ENCODE measurements at regions not wholly inside any gene's neighbourhood (a gene's known extent, or its start where the extent isn't known, plus 50 kb on each side); places are given as distances from the start of the nearest gene placed in this dataset.
"Not testable (repeated sequence)": the region's sequence is repeated elsewhere in the genome, so short reads cannot be mapped to it uniquely, and the experiment has no call there.

- Histone ChIP-seq H3K9me3 (ENCODE audit: low read depth) (no peaks in the 10 kb centered on the region), H3K4me3 (no peak overlapping the region), H3K27me3 (no peaks in the 10 kb centered on the region), H3K4me1 (ENCODE audit: low read depth) (peaks cover 49% of the 10 kb centered on the region), H3K27ac (no peak overlapping the region), H3K36me3 (no peaks in the 10 kb centered on the region)
- no peak for TF ChIP-seq CTCF (IDR thresholded peaks at IDR 0.05; ENCODE audit: low read depth, low read length)
- DNase-seq (ENCODE audit: low read depth in 1 of 2, low spot score in 1 of 2): no peak
These were observed 183.7 kb downstream of the RPS24 start for GRCh38 chr10:78217336-78217735.

GRCh38 chr10:78218798-78219490 is 185.3 kb downstream of the RPS24 start:
- H3K27ac ChIP-seq: no peak overlapping the region
- no peak for TF ChIP-seq CTCF (IDR thresholded peaks at IDR 0.05; ENCODE audit: low read depth, low read length)

GRCh38 chr10:78219568-78219967 is 185.9 kb downstream of the RPS24 start:
- H3K9me3 ChIP-seq (ENCODE audit: low read depth): not testable (repeated sequence)

More at GRCh38 chr10:78218798-78219490, 185.3 kb downstream of the RPS24 start:
- Histone ChIP-seq H3K4me3 (no peak overlapping the region), H3K9me3 (ENCODE audit: low read depth) (no peaks in the 10 kb centered on the region), H3K36me3 (no peaks in the 10 kb centered on the region), H3K4me1 (ENCODE audit: low read depth) (peaks cover 39% of the 10 kb centered on the region), H3K27me3 (no peaks in the 10 kb centered on the region)
- DNase-seq (ENCODE audit: low read depth in 1 of 2, low spot score in 1 of 2): no peak

GRCh38 chr10:78220781-78221180 is 187.1 kb downstream of the RPS24 start:
- DNase-seq (ENCODE audit: low read depth in 1 of 2, low spot score in 1 of 2): no peak
- Histone ChIP-seq H3K27ac (no peak overlapping the region), H3K27me3 (no peaks in the 10 kb centered on the region)

More at GRCh38 chr10:78219568-78219967, 185.9 kb downstream of the RPS24 start:
- not testable (repeated sequence) for H3K4me3 ChIP-seq; H3K36me3 ChIP-seq; DNase-seq (ENCODE audit: low read depth in 1 of 2, low spot score in 1 of 2); H3K27ac ChIP-seq; H3K27me3 ChIP-seq
- H3K4me1 ChIP-seq (ENCODE audit: low read depth): peaks cover 39% of the 10 kb centered on the region

GRCh38 chr10:78222096-78222790 is 188.6 kb downstream of the RPS24 start:
- Histone ChIP-seq H3K9me3 (ENCODE audit: low read depth) (no peaks in the 10 kb centered on the region), H3K4me3 (no peak overlapping the region), H3K36me3 (no peaks in the 10 kb centered on the region), H3K27me3 (no peaks in the 10 kb centered on the region), H3K27ac (no peak overlapping the region), H3K4me1 (ENCODE audit: low read depth) (peaks cover 15% of the 10 kb centered on the region)
- DNase-seq (ENCODE audit: low read depth in 1 of 2, low spot score in 1 of 2): no peak
- no peak for TF ChIP-seq CTCF (IDR thresholded peaks at IDR 0.05; ENCODE audit: low read depth, low read length)

More at GRCh38 chr10:78220781-78221180, 187.1 kb downstream of the RPS24 start:
- Histone ChIP-seq H3K4me3 (no peak overlapping the region), H3K4me1 (ENCODE audit: low read depth) (peaks cover 29% of the 10 kb centered on the region), H3K36me3 (no peaks in the 10 kb centered on the region), H3K9me3 (ENCODE audit: low read depth) (no peaks in the 10 kb centered on the region)
- no peak for TF ChIP-seq CTCF (IDR thresholded peaks at IDR 0.05; ENCODE audit: low read depth, low read length)

- H3K36me3 ChIP-seq: no peaks in the 10 kb centered on the region
- H3K4me3 ChIP-seq: no peak overlapping the region
- no peak for DNase-seq (ENCODE audit: low read depth in 1 of 2, low spot score in 1 of 2)
- no peak overlapping the region for H3K27ac ChIP-seq
- H3K4me1 ChIP-seq (ENCODE audit: low read depth): peaks cover 6% of the 10 kb centered on the region
- H3K27me3 ChIP-seq: no peaks in the 10 kb centered on the region
- TF ChIP-seq CTCF (IDR thresholded peaks at IDR 0.05; ENCODE audit: low read depth, low read length): no peak
- no peaks in the 10 kb centered on the region for H3K9me3 ChIP-seq (ENCODE audit: low read depth)
These were observed 189.4 kb downstream of the RPS24 start for GRCh38 chr10:78223088-78223487.

All from cardiac muscle cell (in vitro differentiated cells and primary cell).